ENCODE measurements at regions not wholly inside any gene's neighbourhood (a gene's known extent, or its start where the extent isn't known, plus 50 kb on each side); places are given as distances from the start of the nearest gene placed in this dataset.

GRCh38 chr1:65022216-65022615 is 55.9 kb upstream of the JAK1 start:
- TF ChIP-seq POLR2AphosphoS5 (IDR thresholded peaks at IDR 0.05) (no peak), CTCF (IDR thresholded peaks at IDR 0.05; ENCODE audit: poor library complexity, severe bottlenecking) (no peak), SMC3 (conservative IDR thresholded peaks at IDR 0.05; ENCODE audit: poor library complexity) (no peak), EZH2 (IDR thresholded peaks at IDR 0.05; ENCODE audit: borderline replicate concordance, insufficient read depth, low read length, poor library complexity, severe bottlenecking) (no peak), TAF1 (IDR thresholded peaks at IDR 0.05; ENCODE audit: low read depth) (no peak), REST (IDR thresholded peaks at IDR 0.05; ENCODE audit: borderline replicate concordance) (no peak)
